ENCODE measurements at regions not wholly inside any gene's neighbourhood (a gene's known extent, or its start where the extent isn't known, plus 50 kb on each side); places are given as distances from the start of the nearest gene placed in this dataset.

- TF ChIP-seq CTCF (IDR thresholded peaks at IDR 0.05; ENCODE audit: low read depth, low read length), result no peak
- no peak for TF ChIP-seq POLR2A (IDR thresholded peaks at IDR 0.05; ENCODE audit: extremely low read depth, insufficient read length)
Observed at GRCh38 chr16:6708576-6709215, 623.9 kb upstream of the RBFOX1 start.
